Spleen (tissue), 11 donors: ENCODE measurements at regions not wholly inside any gene's neighbourhood (a gene's known extent, or its start where the extent isn't known, plus 50 kb on each side); places are given as distances from the start of the nearest gene placed in this dataset.

Experiments used
- DNase-seq: peaks from one replicate; pipeline ENCODE4 v3.0.0-alpha.2; 2020
- H3K27ac ChIP-seq, 8 donors: fragments of 200-600 bp; sonication (generic) in 7 of 8; 1 replicate in 4 of 8; 2 replicates in 4 of 8; pipeline versions ENCODE4 v1.5.0 to v1.8.0; 2016 to 2021; ENCODE audit warnings: inconsistent platforms in 4 of 8, mild to moderate bottlenecking in 4 of 8, moderate library complexity in 1 of 8
- H3K27me3 ChIP-seq, 7 donors: fragments of 200-600 bp; sonication (generic) in 6 of 7; replicated peaks in 1 of 7; 1 replicate in 4 of 7; 2 replicates in 3 of 7; pipeline versions ENCODE4 v1.5.0 to v1.8.0; 2016 to 2021; ENCODE audit warnings: inconsistent platforms in 3 of 7, mild to moderate bottlenecking in 1 of 7
- H3K36me3 ChIP-seq, 6 donors: fragments of 200-600 bp; sonication (generic) in 5 of 6; 1 replicate in 4 of 6; 2 replicates in 2 of 6; pipeline versions ENCODE4 v1.5.0 to v1.8.0; 2016 to 2021; ENCODE audit warnings: inconsistent platforms in 2 of 6
- H3K4me1 ChIP-seq, 6 donors: fragments of 200-600 bp; sonication (generic) in 5 of 6; 1 replicate in 3 of 6; 2 replicates in 3 of 6; pipeline versions ENCODE4 v1.5.0 to v1.8.0; 2016 to 2021; ENCODE audit warnings: inconsistent platforms in 3 of 6
- H3K4me3 ChIP-seq, 8 donors: fragments of 200-600 bp; sonication (generic) in 7 of 8; 1 replicate in 4 of 8; 2 replicates in 4 of 8; pipeline versions ENCODE4 v1.5.0 to v1.8.0; 2016 to 2021; ENCODE audit warnings: inconsistent platforms in 4 of 8, mild to moderate bottlenecking in 4 of 8, moderate library complexity in 2 of 8
- H3K9me3 ChIP-seq, 8 donors: fragments of 200-600 bp; sonication (generic) in 7 of 8; 1 replicate in 4 of 8; 2 replicates in 4 of 8; pipeline versions ENCODE4 v1.5.0 to v1.8.0; 2016 to 2021; ENCODE audit warnings: inconsistent platforms in 4 of 8
- POLR2A ChIP-seq, 3 donors: fragments of 450-650 bp; IDR thresholded peaks; one replicate each; pipeline ENCODE4 v1.5.1; 2017; ENCODE audit warnings: antibody characterized with exemption in 3 of 3, mild to moderate bottlenecking in 1 of 3
- POLR2AphosphoS5 ChIP-seq, 3 donors: sonication (generic); formaldehyde crosslinking; IDR thresholded peaks; one replicate each; pipeline ENCODE4 v1.5.1; 2017; ENCODE audit warnings: antibody characterized with exemption in 3 of 3
- WGBS, 5 donors: extraction: QIAGEN DNeasy Blood & Tissue Kit in 3 of 5; methylation state at CpG; one replicate each; pipeline versions ENCODE4 v1.1.5 to v1.1.7; 2013 to 2018; 5-methylcytosine and 5-hydroxymethylcytosine counted together
- intact Hi-C: fragments of 100-400 bp; cut with DNase I; formaldehyde crosslinking; loops from one replicate; pipeline ENCODE4 v1.15.0; 2023; ENCODE audit warnings: low total_unique reads
- TF ChIP-seq, protein P1 (sequence below), 11 experiments: fragments of 200-600 bp in 7 of 11; fragments of 450-650 bp in 4 of 11; sonication (generic) in 4 of 11; IDR thresholded peaks in 8 of 11; conservative IDR thresholded peaks in 3 of 11; 1 replicate in 7 of 11; 2 replicates in 4 of 11; pipeline versions ENCODE4 v1.4.0 to v1.8.0; 2016 to 2021; ENCODE audit warnings: antibody characterized with exemption in 11 of 11, inconsistent platforms in 4 of 11, mild to moderate bottlenecking in 1 of 11
- donor health status: healthy with polysubstance abuse.
- donor health status: DM: no; HTN: no; CAD: no; lungs with moderate emphysema.
- donor health status: DM: no; HTN: no; CAD: no.
- donor health status: Bipolar disorder and iron deficiency.
- donor health status: healthy.
- donor health status: DM: no; HTN: no; CAD: no.
- donor health status: DM: yes; HTN: yes; CAD: no.

DNA sequence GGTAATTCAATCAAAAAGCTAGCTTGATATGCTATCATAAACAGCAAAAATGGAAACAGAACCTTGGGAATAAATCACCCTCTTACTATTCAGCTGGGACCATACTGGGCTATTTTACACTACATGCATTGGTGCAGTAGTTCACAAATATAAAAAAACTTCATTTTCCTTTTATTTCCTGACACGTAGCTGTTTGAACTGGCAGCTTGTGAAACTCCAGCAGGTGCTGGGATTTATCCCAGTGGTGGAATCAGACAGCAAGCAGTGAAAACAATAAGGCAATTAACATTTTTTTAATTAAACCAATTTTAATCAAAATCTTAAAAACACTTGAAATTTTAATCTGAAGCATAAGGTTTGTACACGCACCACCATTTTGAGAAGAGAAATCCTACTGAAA is 240.4 kb upstream of the IRX5 start:
- Histone ChIP-seq H3K27me3 (peaks cover 0 to 3% (median 0%) of the 10 kb centered on the region in 7 donors), H3K4me1 (no peaks in the 10 kb centered on the region), H3K4me3 (no peak overlapping the region), H3K36me3 (no peaks in the 10 kb centered on the region), H3K9me3 (peaks cover 0 to 8% (median 0%) of the 10 kb centered on the region in 8 donors), H3K27ac (no peak overlapping the region)
- no peak for DNase-seq
- intact Hi-C loops: no loop called here
- TF ChIP-seq POLR2AphosphoS5 (IDR thresholded peaks at IDR 0.05) (no peak), POLR2A (IDR thresholded peaks at IDR 0.05) (no peak)
- TF ChIP-seq, protein P1, sequence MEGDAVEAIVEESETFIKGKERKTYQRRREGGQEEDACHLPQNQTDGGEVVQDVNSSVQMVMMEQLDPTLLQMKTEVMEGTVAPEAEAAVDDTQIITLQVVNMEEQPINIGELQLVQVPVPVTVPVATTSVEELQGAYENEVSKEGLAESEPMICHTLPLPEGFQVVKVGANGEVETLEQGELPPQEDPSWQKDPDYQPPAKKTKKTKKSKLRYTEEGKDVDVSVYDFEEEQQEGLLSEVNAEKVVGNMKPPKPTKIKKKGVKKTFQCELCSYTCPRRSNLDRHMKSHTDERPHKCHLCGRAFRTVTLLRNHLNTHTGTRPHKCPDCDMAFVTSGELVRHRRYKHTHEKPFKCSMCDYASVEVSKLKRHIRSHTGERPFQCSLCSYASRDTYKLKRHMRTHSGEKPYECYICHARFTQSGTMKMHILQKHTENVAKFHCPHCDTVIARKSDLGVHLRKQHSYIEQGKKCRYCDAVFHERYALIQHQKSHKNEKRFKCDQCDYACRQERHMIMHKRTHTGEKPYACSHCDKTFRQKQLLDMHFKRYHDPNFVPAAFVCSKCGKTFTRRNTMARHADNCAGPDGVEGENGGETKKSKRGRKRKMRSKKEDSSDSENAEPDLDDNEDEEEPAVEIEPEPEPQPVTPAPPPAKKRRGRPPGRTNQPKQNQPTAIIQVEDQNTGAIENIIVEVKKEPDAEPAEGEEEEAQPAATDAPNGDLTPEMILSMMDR (IDR thresholded peaks at IDR 0.05 in 8 of 11, conservative IDR thresholded peaks at IDR 0.05 in 3 of 11): no peak
- 74 to 87% (median 80%) methylated on average over 2 of the region's 2 CpGs for WGBS, 5 donors

GRCh38 chr16:54689072-54689865 is 241.4 kb upstream of the IRX5 start:
- H3K9me3 ChIP-seq: peaks cover 0 to 8% (median 0%) of the 10 kb centered on the region in 8 donors
- H3K27ac ChIP-seq: no peak overlapping the region
- no peak for DNase-seq
- H3K27me3 ChIP-seq: peaks cover 0 to 8% (median 0%) of the 10 kb centered on the region in 7 donors
- no peaks in the 10 kb centered on the region for H3K36me3 ChIP-seq
- TF ChIP-seq, protein P1 (IDR thresholded peaks at IDR 0.05 in 8 of 11, conservative IDR thresholded peaks at IDR 0.05 in 3 of 11): no peak
- TF ChIP-seq POLR2AphosphoS5 (IDR thresholded peaks at IDR 0.05) (no peak), POLR2A (IDR thresholded peaks at IDR 0.05) (no peak)
- WGBS, 5 donors: 83 to 91% (median 88%) methylated on average over 7 of the region's 7 CpGs
- intact Hi-C loops: no loop called here
- H3K4me3 ChIP-seq: no peak overlapping the region
- no peaks in the 10 kb centered on the region for H3K4me1 ChIP-seq

- peaks cover 0 to 8% (median 0%) of the 10 kb centered on the region in 8 donors for H3K9me3 ChIP-seq
- TF ChIP-seq POLR2AphosphoS5 (IDR thresholded peaks at IDR 0.05) (no peak), POLR2A (IDR thresholded peaks at IDR 0.05) (no peak)
- TF ChIP-seq, protein P1 (IDR thresholded peaks at IDR 0.05 in 8 of 11, conservative IDR thresholded peaks at IDR 0.05 in 3 of 11): no peak
- no peaks in the 10 kb centered on the region for H3K36me3 ChIP-seq
- H3K27ac ChIP-seq: no peak overlapping the region
- 86 to 100% (median 94%) methylated on average over 1 of the region's 1 CpG for WGBS, 5 donors
- no peak for DNase-seq
- H3K4me1 ChIP-seq: no peaks in the 10 kb centered on the region
- intact Hi-C loops: no loop called here
- H3K4me3 ChIP-seq: no peak overlapping the region
- H3K27me3 ChIP-seq: peaks cover 0 to 12% (median 0%) of the 10 kb centered on the region in 7 donors
Observed at GRCh38 chr16:54688339-54688738, 242.3 kb upstream of the IRX5 start.

DNA sequence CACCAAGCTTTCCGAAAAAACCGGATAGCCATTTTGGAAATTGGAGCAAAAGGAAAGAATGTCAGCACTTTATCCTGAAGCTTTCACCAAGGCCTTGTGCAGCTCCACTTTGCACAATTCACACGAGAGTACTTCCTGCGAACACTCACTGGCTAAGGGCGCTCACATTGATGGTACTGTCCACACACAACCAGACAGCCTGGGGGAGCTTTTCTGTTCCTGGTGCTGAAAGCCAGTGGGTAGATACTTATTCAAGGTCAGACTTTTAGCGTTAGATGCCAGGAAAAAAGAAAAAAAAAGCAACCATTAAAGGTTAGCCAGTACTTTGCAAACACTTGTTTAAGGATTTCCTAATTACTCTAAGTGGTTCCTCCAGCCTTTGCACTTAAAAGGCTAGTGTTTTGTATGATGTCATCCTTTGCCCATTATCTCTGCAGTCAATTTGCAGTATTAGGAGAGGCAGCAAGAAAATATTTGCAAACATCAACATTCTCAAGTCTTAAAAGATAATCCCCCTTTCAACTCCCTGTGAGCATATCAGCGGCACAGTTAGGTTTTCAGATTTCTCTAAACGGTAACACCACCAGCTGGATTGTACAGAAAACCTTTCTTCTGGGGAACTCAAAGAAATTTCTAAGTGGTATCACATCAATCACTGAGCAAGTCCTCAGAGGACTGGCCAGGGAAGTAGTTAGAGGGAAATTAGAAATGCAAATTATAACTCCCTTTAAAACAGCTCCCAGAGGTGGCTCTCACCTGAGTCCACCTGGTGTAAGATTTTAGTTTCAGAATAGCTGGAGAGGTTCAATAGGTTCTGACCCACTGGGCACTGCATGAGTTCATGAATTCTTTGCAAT is 243.4 kb upstream of the IRX5 start:
- no peaks in the 10 kb centered on the region for H3K4me1 ChIP-seq
- WGBS, 5 donors: 54 to 67% (median 63%) methylated on average over 8 of the region's 8 CpGs
- no peak for DNase-seq
- no peak overlapping the region for H3K27ac ChIP-seq
- H3K4me3 ChIP-seq: no peak overlapping the region
- no peaks in the 10 kb centered on the region for H3K36me3 ChIP-seq
- intact Hi-C loops: no loop called here
- H3K27me3 ChIP-seq: peaks cover 0 to 14% (median 0%) of the 10 kb centered on the region in 7 donors
- no peaks in the 10 kb centered on the region for H3K9me3 ChIP-seq
- TF ChIP-seq POLR2A (IDR thresholded peaks at IDR 0.05) (no peak), POLR2AphosphoS5 (IDR thresholded peaks at IDR 0.05) (no peak)
- TF ChIP-seq, protein P1 (IDR thresholded peaks at IDR 0.05 in 8 of 11, conservative IDR thresholded peaks at IDR 0.05 in 3 of 11): no peak
